ENCODE measurements at regions not wholly inside any gene's neighbourhood (a gene's known extent, or its start where the extent isn't known, plus 50 kb on each side); places are given as distances from the start of the nearest gene placed in this dataset.

GRCh38 chr21:41048623-41049022 is 119.3 kb upstream of the BACE2 start:
- H3K4me3 ChIP-seq (ENCODE audit: low read length): no peak overlapping the region
- H3K4me1 ChIP-seq (ENCODE audit: insufficient read depth, low read length): no peaks in the 10 kb centered on the region
- ChIA-PET POLR2A (no interaction called here), CTCF (no interaction called here)
- DNase-seq (no peak), ATAC-seq (ENCODE audit: poor library complexity) (no peak)
- no peaks in the 10 kb centered on the region for H3K4me1 Mint-ChIP-seq (ENCODE audit: low read depth)
- intact Hi-C loops (cut with DNase I, micrococcal nuclease): no loop called here
- peaks cover 13% of the 10 kb centered on the region for H3K27me3 Mint-ChIP-seq
- H3K4me3 Mint-ChIP-seq: no peak overlapping the region
- H3K9me3 Mint-ChIP-seq: no peaks in the 10 kb centered on the region
- no peaks in the 10 kb centered on the region for H3K36me3 Mint-ChIP-seq (ENCODE audit: low read depth)
- no peaks in the 10 kb centered on the region for H3K36me3 ChIP-seq (ENCODE audit: insufficient read depth, low read length)
- H3K27ac ChIP-seq (ENCODE audit: low read depth in 1 of 2, low read length in 2 of 2): no peak overlapping the region
- H3K27ac Mint-ChIP-seq: no peak overlapping the region
- no peak for TF ChIP-seq CTCF (IDR thresholded peaks at IDR 0.05)
- H3K9me3 ChIP-seq (ENCODE audit: control insufficient read depth in 1 of 2, insufficient read depth in 1 of 2, low read length in 2 of 2): no peaks in the 10 kb centered on the region
- H3K27me3 ChIP-seq (ENCODE audit: control insufficient read depth in 1 of 2, insufficient read depth in 2 of 2, low read length in 2 of 2): no peaks in the 10 kb centered on the region

- no peak overlapping the region for H3K4me3 Mint-ChIP-seq
- DNase-seq: no peak
- Histone ChIP-seq H3K4me1 (ENCODE audit: insufficient read depth, low read length) (no peaks in the 10 kb centered on the region), H3K36me3 (ENCODE audit: insufficient read depth, low read length) (no peaks in the 10 kb centered on the region), H3K4me3 (ENCODE audit: low read length) (no peak overlapping the region), H3K9me3 (ENCODE audit: control insufficient read depth in 1 of 2, insufficient read depth in 1 of 2, low read length in 2 of 2) (peaks cover 0 to 9% of the 10 kb centered on the region in 2 experiments), H3K27ac (ENCODE audit: low read depth in 1 of 2, low read length in 2 of 2) (no peak overlapping the region), H3K27me3 (ENCODE audit: control insufficient read depth in 1 of 2, insufficient read depth in 2 of 2, low read length in 2 of 2) (no peaks in the 10 kb centered on the region)
- intact Hi-C loops (cut with DNase I, micrococcal nuclease): no loop called here
- no peak for TF ChIP-seq CTCF (IDR thresholded peaks at IDR 0.05)
- H3K36me3 Mint-ChIP-seq (ENCODE audit: low read depth): no peaks in the 10 kb centered on the region
- ATAC-seq (ENCODE audit: poor library complexity): no peak
- H3K9me3 Mint-ChIP-seq: no peaks in the 10 kb centered on the region
- H3K27ac Mint-ChIP-seq: no peak overlapping the region
- no peaks in the 10 kb centered on the region for H3K27me3 Mint-ChIP-seq
- ChIA-PET POLR2A (no interaction called here), CTCF (no interaction called here)
- no peaks in the 10 kb centered on the region for H3K4me1 Mint-ChIP-seq (ENCODE audit: low read depth)
Measured at GRCh38 chr21:41052820-41053555, 115.0 kb upstream of the BACE2 start.

GRCh38 chr21:41054018-41054578 is 113.9 kb upstream of the BACE2 start:
- Histone ChIP-seq H3K4me1 (ENCODE audit: insufficient read depth, low read length) (no peaks in the 10 kb centered on the region), H3K36me3 (ENCODE audit: insufficient read depth, low read length) (no peaks in the 10 kb centered on the region), H3K27ac (ENCODE audit: low read depth in 1 of 2, low read length in 2 of 2) (no peak overlapping the region), H3K9me3 (ENCODE audit: control insufficient read depth in 1 of 2, insufficient read depth in 1 of 2, low read length in 2 of 2) (peaks cover 0 to 14% of the 10 kb centered on the region in 2 experiments), H3K27me3 (ENCODE audit: control insufficient read depth in 1 of 2, insufficient read depth in 2 of 2, low read length in 2 of 2) (no peaks in the 10 kb centered on the region), H3K4me3 (ENCODE audit: low read length) (no peak overlapping the region)
- H3K27me3 Mint-ChIP-seq: no peaks in the 10 kb centered on the region
- intact Hi-C loops (cut with DNase I, micrococcal nuclease): no loop called here
- ATAC-seq (ENCODE audit: poor library complexity): no peak
- H3K4me3 Mint-ChIP-seq: no peak overlapping the region
- DNase-seq: no peak
- no peaks in the 10 kb centered on the region for H3K9me3 Mint-ChIP-seq
- CTCF ChIA-PET: no interaction called here
- POLR2A ChIA-PET: no interaction called here
- no peak overlapping the region for H3K27ac Mint-ChIP-seq
- no peak for TF ChIP-seq CTCF (IDR thresholded peaks at IDR 0.05)
- H3K36me3 Mint-ChIP-seq (ENCODE audit: low read depth): no peaks in the 10 kb centered on the region
- H3K4me1 Mint-ChIP-seq (ENCODE audit: low read depth): no peaks in the 10 kb centered on the region

Data from CD4-positive, alpha-beta T cell (primary cell).